K562 (cell line): ENCODE measurements at regions not wholly inside any gene's neighbourhood (a gene's known extent, or its start where the extent isn't known, plus 50 kb on each side); places are given as distances from the start of the nearest gene placed in this dataset.

Experiments used
- BRD9 ChIP-seq: fragments of 450-650 bp; IDR thresholded peaks from 2 replicates; pipeline ENCODE4 v1.6.1; 2018; ENCODE audit warnings: low read depth; ENCODE audit not compliant: partially characterized antibody
- CHCHD3 ChIP-seq: fragments of 250-450 bp; sonication (Bioruptor Pico); IDR thresholded peaks from 2 replicates; pipeline ENCODE4 v2.1.2; 2022; ENCODE audit warnings: mild to moderate bottlenecking
- CREBBP ChIP-seq: IDR thresholded peaks from one replicate; pipeline ENCODE4 v1.6.1; 2012; ENCODE audit warnings: low read depth, mild to moderate bottlenecking, control low read depth, inconsistent platforms, low read length
- GATA2 ChIP-seq: sonication (generic); formaldehyde crosslinking; IDR thresholded peaks from 2 replicates; pipeline ENCODE4 v1.4.0; 2020; ENCODE audit warnings: mild to moderate bottlenecking, missing genetic modification reagents
- HDAC6 ChIP-seq: IDR thresholded peaks from 2 replicates; pipeline ENCODE4 v1.6.1; 2012; ENCODE audit warnings: low read depth, mild to moderate bottlenecking, control low read depth, inconsistent platforms, low read length, moderate library complexity
- IFI16 ChIP-seq: fragments of 250-450 bp; sonication (Bioruptor Pico); IDR thresholded peaks from 2 replicates; pipeline ENCODE4 v2.1.2; 2022; ENCODE audit warnings: mild to moderate bottlenecking, inconsistent platforms
- PHB2 ChIP-seq: fragments of 450-650 bp; IDR thresholded peaks from 2 replicates; pipeline ENCODE4 v1.6.1; 2017; ENCODE audit warnings: low read depth
- SNIP1 ChIP-seq: fragments of 450-650 bp; IDR thresholded peaks from 2 replicates; pipeline ENCODE4 v1.7.1; 2017; ENCODE audit warnings: low read depth, mild to moderate bottlenecking
- XRCC4 ChIP-seq: IDR thresholded peaks from one replicate; pipeline ENCODE4 v1.6.1; 2011; ENCODE audit not compliant: insufficient read depth, insufficient read length; ENCODE audit errors: extremely low read depth
- TF ChIP-seq, protein P1 (sequence below): fragments of 200-600 bp; sonication (generic); IDR thresholded peaks from one replicate; pipeline ENCODE4 v1.6.1; 2012; ENCODE audit warnings: mild to moderate bottlenecking, low read depth, low read length, inconsistent platforms
- TF ChIP-seq, protein P2 (sequence below): sonication (generic); formaldehyde crosslinking; IDR thresholded peaks from 2 replicates; pipeline ENCODE4 v1.8.0; 2022; ENCODE audit warnings: mild to moderate bottlenecking, missing genetic modification reagents
- TF ChIP-seq, protein P3 (sequence below): fragments of 250-450 bp; sonication (Bioruptor Pico); IDR thresholded peaks from 2 replicates; pipeline ENCODE4 v1.5.0; 2022; ENCODE audit warnings: mild to moderate bottlenecking

DNA sequence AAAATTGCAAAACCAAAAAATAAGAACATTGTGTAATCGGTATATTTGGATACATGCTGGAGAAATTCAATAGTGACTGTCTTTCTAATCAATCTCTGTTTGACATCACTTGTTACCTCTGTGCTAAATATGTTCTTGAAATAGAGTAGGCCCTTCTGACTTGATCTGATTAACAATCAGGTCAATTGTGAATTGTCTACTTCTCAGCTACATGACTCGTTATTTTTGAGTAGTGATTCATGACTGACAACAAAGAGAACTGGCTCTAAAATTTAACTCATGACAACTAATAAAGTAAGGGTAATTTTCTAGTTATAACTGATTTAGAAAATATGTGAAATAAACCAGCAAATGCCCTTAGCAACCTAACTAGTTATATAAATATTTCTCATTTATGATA, 312.1 kb downstream of the TMX3 start (continued):
- TF ChIP-seq, protein P1, sequence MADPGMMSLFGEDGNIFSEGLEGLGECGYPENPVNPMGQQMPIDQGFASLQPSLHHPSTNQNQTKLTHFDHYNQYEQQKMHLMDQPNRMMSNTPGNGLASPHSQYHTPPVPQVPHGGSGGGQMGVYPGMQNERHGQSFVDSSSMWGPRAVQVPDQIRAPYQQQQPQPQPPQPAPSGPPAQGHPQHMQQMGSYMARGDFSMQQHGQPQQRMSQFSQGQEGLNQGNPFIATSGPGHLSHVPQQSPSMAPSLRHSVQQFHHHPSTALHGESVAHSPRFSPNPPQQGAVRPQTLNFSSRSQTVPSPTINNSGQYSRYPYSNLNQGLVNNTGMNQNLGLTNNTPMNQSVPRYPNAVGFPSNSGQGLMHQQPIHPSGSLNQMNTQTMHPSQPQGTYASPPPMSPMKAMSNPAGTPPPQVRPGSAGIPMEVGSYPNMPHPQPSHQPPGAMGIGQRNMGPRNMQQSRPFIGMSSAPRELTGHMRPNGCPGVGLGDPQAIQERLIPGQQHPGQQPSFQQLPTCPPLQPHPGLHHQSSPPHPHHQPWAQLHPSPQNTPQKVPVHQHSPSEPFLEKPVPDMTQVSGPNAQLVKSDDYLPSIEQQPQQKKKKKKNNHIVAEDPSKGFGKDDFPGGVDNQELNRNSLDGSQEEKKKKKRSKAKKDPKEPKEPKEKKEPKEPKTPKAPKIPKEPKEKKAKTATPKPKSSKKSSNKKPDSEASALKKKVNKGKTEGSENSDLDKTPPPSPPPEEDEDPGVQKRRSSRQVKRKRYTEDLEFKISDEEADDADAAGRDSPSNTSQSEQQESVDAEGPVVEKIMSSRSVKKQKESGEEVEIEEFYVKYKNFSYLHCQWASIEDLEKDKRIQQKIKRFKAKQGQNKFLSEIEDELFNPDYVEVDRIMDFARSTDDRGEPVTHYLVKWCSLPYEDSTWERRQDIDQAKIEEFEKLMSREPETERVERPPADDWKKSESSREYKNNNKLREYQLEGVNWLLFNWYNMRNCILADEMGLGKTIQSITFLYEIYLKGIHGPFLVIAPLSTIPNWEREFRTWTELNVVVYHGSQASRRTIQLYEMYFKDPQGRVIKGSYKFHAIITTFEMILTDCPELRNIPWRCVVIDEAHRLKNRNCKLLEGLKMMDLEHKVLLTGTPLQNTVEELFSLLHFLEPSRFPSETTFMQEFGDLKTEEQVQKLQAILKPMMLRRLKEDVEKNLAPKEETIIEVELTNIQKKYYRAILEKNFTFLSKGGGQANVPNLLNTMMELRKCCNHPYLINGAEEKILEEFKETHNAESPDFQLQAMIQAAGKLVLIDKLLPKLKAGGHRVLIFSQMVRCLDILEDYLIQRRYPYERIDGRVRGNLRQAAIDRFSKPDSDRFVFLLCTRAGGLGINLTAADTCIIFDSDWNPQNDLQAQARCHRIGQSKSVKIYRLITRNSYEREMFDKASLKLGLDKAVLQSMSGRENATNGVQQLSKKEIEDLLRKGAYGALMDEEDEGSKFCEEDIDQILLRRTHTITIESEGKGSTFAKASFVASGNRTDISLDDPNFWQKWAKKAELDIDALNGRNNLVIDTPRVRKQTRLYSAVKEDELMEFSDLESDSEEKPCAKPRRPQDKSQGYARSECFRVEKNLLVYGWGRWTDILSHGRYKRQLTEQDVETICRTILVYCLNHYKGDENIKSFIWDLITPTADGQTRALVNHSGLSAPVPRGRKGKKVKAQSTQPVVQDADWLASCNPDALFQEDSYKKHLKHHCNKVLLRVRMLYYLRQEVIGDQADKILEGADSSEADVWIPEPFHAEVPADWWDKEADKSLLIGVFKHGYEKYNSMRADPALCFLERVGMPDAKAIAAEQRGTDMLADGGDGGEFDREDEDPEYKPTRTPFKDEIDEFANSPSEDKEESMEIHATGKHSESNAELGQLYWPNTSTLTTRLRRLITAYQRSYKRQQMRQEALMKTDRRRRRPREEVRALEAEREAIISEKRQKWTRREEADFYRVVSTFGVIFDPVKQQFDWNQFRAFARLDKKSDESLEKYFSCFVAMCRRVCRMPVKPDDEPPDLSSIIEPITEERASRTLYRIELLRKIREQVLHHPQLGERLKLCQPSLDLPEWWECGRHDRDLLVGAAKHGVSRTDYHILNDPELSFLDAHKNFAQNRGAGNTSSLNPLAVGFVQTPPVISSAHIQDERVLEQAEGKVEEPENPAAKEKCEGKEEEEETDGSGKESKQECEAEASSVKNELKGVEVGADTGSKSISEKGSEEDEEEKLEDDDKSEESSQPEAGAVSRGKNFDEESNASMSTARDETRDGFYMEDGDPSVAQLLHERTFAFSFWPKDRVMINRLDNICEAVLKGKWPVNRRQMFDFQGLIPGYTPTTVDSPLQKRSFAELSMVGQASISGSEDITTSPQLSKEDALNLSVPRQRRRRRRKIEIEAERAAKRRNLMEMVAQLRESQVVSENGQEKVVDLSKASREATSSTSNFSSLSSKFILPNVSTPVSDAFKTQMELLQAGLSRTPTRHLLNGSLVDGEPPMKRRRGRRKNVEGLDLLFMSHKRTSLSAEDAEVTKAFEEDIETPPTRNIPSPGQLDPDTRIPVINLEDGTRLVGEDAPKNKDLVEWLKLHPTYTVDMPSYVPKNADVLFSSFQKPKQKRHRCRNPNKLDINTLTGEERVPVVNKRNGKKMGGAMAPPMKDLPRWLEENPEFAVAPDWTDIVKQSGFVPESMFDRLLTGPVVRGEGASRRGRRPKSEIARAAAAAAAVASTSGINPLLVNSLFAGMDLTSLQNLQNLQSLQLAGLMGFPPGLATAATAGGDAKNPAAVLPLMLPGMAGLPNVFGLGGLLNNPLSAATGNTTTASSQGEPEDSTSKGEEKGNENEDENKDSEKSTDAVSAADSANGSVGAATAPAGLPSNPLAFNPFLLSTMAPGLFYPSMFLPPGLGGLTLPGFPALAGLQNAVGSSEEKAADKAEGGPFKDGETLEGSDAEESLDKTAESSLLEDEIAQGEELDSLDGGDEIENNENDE: no peak
- no peak for TF ChIP-seq CREBBP
- TF ChIP-seq IFI16 (CRISPR knock-in tag): no peak
- TF ChIP-seq BRD9: no peak
- TF ChIP-seq, protein P2, sequence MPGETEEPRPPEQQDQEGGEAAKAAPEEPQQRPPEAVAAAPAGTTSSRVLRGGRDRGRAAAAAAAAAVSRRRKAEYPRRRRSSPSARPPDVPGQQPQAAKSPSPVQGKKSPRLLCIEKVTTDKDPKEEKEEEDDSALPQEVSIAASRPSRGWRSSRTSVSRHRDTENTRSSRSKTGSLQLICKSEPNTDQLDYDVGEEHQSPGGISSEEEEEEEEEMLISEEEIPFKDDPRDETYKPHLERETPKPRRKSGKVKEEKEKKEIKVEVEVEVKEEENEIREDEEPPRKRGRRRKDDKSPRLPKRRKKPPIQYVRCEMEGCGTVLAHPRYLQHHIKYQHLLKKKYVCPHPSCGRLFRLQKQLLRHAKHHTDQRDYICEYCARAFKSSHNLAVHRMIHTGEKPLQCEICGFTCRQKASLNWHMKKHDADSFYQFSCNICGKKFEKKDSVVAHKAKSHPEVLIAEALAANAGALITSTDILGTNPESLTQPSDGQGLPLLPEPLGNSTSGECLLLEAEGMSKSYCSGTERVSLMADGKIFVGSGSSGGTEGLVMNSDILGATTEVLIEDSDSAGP: no peak
- no peak for TF ChIP-seq XRCC4
- no peak for TF ChIP-seq HDAC6
- TF ChIP-seq, protein P3, sequence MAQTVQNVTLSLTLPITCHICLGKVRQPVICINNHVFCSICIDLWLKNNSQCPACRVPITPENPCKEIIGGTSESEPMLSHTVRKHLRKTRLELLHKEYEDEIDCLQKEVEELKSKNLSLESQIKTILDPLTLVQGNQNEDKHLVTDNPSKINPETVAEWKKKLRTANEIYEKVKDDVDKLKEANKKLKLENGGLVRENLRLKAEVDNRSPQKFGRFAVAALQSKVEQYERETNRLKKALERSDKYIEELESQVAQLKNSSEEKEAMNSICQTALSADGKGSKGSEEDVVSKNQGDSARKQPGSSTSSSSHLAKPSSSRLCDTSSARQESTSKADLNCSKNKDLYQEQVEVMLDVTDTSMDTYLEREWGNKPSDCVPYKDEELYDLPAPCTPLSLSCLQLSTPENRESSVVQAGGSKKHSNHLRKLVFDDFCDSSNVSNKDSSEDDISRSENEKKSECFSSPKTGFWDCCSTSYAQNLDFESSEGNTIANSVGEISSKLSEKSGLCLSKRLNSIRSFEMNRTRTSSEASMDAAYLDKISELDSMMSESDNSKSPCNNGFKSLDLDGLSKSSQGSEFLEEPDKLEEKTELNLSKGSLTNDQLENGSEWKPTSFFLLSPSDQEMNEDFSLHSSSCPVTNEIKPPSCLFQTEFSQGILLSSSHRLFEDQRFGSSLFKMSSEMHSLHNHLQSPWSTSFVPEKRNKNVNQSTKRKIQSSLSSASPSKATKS: no peak
- no peak for TF ChIP-seq GATA2 (CRISPR knock-in tag)
- TF ChIP-seq SNIP1: no peak
- TF ChIP-seq PHB2: no peak
- no peak for TF ChIP-seq CHCHD3 (CRISPR knock-in tag)
